EL (cell line): ENCODE measurements at regions not wholly inside any gene's neighbourhood (a gene's known extent, or its start where the extent isn't known, plus 50 kb on each side); places are given as distances from the start of the nearest gene placed in this dataset.

Experiments
- DNase-seq: peaks from one replicate; pipeline ENCODE4 v3.0.0-alpha.2; 2016

DNA sequence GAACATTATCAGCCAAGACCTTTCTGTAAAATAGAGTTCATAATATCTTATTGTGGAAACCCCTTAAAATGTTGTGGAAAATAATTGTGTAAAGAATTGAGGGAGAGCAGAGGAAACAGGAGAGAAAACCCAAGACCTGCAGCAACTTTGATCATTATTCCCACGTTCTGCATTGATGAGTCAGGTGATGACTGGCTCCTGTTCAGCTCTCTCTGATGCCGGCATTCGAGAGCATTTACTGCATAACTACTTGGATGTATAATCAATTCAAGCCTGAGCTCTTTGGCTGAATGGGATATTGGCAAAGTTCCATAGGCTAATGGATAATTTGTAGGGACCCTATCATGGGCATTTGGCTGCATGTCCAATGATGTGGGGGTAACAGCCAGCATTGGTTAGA, 176.3 kb upstream of the ARID2 start:
- DNase-seq = peak; percentile 36

DNA sequence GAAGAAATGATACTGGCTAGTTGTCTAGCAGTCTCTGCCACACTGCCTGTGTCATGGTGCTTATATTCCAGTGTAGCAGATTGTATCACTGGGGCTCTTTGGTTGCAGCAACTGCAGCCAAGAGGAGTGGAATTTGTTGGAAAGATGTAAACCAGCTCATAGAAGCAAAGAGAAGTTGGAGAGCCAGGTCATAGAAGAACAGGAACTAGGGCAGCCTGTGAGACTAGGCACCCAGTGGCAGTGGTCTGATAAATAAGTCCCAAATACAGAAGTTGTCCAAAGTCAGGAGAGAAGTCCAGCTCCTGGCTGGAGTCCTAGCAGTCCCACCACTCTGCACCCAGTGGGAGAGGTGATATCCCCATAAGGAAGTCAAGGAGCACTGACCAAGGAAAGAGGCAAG, 172.5 kb upstream of the ARID2 start:
- no peak for DNase-seq

DNA sequence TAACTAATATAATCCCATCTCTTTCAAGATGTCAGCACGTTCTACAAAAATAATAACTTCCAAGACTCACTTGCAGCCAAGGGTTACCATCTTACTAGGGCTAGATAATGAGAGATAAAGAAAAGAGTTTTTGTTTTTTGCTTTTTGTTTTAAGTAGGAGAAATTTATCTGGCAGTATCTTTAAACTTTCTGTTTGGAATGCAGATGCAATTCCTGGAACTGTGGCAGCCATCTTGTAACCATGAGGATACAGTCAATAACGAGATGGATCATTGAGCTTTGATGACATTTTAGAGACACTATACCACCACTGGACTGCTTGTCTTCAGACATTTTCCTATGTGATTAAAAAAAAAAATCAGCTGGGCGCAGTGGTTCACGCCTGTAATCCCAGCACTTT, 171.2 kb upstream of the ARID2 start:
- DNase-seq = no peak

DNA sequence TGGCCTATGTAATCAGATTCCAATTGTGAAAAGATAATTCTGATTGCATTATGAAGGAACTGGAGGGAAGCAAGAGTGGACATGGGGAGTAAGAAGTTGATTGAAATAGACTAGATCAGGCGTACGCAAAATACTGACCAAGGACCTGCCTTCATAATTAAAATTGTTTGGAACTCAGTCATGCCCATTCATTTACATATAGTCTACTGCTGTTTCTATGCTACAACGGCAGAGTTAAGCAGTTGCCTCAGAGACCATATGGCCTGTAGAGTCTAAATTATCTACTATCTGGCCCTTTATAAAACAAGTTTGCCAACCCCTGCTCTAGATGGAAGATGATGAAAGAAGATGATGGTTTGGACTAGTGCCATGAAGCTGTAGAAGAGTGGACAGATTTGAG, 170.0 kb upstream of the ARID2 start:
- no peak for DNase-seq

DNA sequence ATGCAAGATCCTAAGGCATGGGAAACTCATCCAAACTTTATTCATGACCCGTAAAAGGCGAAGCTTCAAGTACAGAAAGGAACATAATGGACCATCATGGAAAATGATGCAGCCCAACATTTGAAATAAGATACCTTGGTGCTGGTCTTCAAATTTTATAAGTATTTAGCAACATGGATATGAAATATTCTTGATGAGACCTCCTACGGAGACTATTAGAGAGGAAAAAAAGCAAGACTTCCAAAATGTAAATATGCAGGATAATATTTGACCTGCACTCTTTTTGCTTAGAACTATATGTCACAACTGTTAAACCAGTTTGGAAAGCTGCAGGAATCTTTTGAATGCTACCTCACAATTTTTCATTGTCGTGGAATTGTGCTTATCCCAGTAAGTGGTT, 168.8 kb upstream of the ARID2 start:
- no peak for DNase-seq

DNA sequence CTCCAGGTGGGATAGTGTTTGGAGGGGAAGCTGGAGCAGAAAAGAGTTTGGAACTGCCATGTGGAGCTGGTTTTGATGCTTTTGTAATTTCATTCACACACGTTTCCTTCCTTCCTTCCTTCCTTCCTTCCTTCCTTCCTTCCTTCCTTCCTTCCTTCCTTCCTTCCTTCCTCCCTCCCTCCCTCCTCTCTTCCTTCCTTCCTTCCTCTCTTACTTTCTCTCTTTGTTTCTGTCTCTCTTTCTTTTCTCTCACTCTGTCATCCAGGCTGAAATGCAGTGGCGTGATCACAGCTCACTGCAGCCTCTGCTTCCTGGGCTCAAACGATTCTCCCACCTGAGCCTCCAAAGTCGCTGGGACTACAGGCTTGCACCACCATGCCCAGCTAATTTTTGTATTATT, 168.0 kb upstream of the ARID2 start:
- no peak for DNase-seq

DNA sequence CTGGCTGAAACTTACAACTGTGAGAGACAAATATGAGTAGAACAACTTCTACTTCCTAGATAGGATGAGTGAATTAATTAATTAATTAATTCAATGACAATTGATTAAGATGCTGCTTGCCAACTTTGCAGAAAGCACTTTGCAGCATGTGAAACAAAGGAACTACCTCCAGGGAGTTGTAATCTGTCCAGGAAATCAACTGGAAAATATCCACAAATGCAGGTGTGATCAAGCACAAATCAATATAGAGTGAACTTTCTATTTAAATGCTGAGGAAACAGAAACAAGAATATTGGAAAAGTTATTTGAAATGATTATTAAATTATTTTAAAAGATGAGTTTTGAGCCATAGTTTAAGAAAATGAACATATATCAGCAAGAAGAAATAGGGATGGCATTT, 163.9 kb upstream of the ARID2 start:
- DNase-seq = no peak

DNA sequence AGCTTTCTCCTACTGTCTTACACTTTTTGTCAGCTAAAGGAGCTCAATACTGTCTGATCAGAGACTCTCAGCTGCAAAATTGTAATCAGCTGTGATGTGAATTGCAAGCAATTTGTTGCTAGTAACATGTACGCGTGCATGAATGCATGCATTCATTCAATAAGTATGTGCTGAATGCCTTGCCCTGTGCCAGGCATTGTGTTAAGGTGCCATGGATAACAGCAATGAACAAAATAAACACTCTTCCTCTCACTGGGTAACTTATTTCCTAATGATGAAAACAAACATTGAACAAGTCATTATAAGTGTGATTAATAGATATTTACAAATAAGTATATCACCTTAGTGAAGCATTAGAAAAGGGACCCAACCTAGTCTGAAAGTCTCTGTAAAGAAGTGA, 163.2 kb upstream of the ARID2 start:
- no peak for DNase-seq

DNA sequence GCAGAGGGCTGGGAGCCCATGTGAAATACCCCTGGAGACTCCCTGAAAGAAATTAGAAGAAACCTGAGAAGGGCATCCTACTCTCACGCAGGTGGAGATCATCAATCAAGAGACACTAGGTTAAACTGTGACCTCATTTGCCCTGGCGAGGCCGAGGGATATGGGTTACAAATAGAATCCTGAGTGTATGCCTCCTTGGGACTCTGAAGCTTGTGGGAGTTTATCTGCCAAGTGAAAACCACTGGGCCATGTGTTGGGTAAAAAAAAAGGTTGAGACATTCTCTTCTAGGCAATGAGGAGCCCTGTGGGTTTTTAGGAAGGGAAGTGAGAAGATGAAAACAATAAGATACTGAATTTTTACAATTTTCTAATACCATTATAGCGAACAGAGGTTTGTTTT, 160.7 kb upstream of the ARID2 start:
- DNase-seq = no peak

DNA sequence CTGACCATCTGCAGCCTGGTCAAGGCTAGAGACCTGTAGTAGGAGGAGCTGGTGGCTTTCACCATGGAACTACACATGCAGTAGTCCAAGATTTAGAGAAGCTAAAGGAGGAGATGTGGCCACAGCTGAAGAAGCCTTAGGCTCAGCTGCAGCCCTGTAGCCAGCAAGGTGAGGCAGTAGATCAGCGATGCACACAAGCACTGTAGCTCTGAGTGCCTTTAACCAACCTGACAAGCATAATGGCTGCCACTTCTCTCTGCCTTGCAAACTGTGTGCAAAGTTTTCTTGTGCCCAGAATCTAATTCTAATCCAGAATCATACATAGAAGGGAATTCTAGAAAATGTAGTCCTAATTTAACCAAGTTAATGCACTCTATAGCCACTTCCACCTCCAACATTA, 159.0 kb upstream of the ARID2 start:
- no peak for DNase-seq

DNA sequence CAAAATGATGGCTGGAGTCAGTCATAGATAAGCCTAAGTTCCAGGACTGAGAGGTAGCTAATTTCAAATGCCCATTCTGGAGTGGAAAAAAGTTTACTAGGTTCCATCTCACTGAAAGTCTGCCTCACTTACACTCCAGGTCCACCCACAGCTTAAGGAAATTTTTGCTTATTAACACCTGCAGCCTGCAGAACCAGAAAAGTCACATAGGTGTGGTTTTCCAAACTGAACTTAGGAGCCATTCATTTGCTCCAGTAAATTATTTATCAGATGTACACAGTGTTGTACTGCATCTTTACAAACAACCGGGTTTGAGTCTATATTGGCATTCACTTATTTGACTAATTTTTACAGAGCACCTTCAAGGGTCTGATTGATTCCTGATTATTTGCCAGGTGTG, 157.4 kb upstream of the ARID2 start:
- DNase-seq = no peak

DNA sequence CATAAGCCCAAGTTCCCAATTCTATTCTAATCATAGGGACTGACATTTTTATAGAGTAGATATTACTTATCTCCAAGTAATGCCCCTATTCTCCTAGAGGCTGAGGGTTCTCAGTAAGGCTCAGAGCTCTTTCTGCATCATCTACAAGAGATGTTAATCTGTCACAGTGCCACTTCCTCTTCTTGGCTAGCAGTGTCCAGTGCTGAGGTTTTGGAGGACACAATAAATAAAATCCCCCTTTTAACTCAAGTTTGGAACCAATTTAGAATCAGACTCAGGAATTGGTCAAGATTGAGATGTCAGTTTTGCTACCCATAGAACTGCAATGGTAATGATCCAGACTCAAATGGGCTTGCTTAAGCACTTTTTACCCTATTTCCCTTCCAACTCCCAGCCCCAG, 154.1 kb upstream of the ARID2 start:
- DNase-seq = no peak

DNA sequence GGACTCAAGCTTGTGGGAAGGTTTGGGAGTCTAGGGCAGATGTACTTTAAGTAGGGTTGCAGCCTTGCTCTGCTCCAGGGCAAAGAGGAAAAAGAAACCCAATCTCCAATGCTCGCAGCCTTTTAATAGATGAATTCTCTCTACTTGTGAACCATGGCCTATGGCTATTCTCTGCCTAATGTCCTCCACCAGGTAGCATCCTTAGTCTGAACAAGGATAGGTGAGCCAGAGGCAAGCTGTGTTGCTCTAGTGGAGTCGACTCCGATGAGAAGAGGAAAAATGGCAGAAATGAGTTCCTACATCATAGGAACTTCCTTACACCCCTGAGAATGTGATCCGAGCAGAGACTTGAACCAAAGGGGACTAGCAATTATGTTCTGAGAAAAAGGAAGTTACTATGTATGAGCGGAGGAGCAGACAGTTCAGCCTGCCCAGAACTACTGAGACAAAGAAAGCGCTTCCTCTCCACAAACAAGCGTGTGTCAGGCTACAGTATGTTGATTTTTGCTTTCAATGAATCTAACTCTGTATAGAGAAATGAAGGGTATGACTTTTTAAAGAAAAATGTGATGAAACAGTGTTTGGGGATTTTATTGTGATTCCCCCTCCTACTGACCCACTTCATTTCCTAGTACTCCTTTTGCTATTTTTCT, 153.6 kb upstream of the ARID2 start:
- no peak for DNase-seq

DNA sequence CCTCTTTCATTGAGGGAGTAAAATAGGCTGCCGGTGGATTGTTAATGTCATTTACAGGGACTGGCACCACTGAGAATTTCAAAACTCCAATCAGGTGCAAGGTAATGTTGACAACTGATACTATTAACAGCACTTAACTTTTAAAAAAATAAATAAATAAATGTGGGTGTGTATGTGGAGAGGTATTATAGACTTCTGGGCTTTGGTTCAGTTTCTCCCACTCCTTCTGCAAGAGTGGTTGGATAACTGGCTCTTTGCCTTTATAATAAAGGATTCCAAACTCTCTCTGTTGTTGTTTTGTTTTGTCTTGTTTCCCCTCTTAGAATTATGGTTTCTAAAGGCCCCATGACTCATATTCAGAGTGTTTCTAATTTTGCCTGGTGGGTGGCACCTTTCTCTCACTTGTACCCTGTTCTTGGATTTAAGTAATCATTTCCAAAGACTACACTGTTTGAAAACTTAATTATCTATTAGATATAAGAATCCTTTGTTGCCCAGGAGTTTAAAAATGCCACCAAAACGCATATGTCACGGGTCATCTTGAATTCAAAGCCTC, 151.6 kb upstream of the ARID2 start:
- DNase-seq = no peak

DNA sequence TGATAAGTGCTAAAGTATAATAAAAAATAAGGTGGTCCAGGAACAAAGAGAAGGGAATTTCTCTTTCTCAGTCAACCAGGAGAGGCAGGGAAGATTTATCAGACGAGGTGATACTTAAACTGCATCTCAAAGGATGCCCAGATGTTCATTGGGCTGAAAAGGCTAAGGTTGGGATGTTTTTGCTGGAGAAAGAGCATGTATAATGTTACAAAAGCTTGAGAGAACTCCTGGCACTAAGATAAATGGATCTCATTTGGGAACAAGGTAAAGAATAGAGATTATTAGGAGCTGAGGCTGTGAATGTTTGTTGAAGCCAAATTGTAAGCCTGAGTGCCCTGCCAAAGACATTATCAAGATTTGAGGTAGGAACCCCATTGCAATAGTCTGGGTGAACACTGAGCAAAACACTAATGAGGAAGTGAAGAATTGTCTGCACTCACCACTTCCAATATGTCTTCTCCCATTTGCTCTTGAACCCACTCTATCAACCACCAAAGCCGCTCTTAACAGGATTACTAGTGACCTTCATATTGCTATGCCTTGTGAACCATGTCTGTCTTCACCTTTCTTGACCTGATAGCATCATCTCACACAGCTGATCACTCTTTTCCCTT, 149.0 kb upstream of the ARID2 start:
- no peak for DNase-seq

DNA sequence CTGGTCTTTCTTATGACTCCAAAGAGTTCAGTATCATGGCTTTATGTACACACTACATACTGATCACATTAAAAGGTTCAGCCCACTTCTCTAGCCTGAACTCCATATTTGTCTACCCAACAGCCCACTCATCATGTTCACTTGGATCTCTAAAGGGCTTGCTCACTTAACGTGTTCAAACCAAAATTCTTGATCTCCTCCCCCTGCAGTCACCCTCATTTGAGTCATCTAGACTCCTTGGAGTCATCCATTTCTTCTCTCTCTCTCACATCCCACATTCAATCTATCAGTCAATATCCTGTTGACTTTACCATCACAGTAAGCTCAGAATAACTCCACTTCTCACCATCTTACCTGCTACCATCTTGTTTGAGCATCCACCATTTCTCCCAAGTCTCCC, 148.4 kb upstream of the ARID2 start:
- DNase-seq = no peak

DNA sequence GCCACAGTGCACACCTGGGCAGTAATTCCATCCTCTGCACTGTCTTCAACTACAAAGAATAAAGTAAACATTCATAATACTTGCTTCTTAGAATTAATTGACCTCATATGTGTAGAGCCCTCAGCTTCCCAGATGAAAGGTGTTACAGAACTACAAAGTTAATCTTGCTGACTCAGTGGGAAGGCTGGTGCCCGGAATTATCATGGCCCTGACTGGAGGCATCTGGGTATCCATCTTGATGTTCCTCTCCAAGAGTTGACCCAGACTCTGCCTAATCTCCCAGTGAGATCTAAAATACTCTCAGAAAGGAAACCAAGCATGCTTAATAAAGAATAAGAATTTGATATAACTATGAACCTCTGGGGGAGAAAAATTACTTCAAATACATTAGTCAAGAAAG, 147.0 kb upstream of the ARID2 start:
- no peak for DNase-seq

DNA sequence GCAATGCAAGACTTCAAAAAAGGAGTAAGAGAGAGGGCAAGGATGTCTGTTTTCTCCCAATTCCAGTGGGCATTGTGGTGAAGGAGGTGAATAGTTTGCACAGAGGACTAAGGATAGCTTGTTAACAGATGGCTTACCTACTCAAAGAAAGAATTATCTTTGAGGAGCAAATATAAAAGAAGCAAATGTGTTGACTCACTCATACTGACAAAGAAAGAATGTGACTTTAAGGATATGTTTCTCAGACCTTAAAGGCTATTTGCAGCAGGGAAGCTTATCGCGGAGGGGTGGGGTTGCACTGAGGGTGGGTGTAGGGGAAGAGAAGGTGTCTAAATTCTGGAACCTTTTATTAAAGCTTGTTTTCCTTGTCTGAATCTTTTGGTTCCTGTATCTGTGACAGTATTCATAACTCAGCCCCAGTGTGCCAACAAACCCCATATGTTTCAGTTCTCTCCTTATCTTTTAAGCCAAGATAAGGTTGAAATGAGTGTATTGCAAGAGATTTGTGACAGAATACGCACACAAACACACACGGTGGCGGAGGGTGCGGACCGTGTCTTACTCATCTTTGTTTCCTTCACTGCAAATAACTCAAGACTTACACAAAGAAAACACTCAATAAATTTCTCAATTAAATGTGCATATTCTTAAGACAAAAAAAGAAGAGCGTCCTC, 146.4 kb upstream of the ARID2 start:
- DNase-seq = no peak

DNA sequence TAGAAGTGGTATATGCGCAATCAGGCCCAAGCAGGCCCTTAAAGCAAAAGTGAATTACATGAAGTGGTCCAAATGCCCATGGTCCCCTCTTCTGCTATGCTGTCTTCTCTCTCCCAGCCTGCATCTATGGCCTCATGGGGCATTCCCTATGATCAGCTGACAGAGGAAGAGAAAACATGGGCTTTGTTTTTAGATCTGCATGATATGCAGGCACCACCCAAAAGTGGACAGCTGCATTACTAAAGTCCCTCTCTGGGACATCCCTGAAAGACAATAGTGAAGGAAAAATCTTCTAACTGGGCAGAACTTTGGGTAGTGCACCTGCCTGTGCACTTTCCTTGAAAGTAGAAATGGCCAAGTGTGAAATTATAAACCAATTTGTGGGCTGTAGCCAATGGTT, 145.2 kb upstream of the ARID2 start:
- no peak for DNase-seq

DNA sequence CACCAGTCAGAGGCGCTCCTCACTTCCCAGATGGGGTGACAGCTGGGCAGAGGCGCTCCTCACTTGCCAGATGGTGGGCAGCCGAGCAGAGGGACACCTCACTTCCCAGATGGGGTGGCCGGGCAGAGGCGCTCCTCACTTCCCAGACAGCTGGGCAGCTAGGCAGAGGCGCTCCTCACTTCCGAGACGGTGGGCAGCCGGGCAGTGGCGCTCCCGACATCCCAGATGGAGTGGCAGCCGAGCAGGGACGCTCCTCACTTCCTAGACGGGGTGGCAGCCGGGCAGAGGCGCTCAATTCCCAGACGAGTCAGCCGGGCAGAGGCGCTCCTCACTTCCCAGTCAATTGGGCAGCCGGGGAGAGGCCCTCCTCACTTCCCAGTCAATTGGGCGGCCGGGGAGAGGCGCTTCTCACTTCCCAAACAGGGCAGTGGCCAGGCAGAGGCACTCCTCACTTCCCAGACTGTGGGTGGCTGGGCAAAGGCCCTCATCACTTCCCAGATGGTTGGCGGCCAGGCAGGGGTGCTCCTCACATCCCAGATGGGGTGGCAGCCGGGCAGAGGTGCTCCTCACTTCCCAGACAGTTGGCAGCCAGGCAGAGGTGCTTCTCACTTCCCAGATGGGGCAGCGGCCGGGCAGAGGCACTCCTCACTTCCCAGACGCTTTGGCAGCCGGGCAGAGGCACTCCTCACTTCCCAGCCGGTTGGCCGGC, 143.8 kb upstream of the ARID2 start:
- DNase-seq = no peak

DNA sequence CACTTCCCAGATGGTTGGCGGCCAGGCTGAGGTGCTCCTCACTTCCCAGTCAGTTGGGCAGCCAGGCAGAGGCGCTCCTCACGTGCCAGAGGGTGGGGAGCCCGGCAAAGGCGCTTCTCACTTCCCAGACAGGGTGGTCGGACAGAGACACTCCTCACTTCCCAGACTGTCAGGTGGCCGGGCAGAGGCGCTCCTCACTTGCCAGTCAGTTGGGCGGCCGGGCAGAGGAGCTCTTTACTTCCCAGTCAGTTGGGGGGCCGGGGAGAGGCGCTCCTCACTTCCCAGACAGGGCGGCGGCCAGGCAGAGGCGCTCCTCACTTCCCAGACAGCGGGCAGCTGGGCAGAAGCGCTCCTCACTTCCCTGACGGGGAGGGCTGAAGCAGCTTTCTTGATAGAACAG, 143.0 kb upstream of the ARID2 start:
- DNase-seq = no peak

DNA sequence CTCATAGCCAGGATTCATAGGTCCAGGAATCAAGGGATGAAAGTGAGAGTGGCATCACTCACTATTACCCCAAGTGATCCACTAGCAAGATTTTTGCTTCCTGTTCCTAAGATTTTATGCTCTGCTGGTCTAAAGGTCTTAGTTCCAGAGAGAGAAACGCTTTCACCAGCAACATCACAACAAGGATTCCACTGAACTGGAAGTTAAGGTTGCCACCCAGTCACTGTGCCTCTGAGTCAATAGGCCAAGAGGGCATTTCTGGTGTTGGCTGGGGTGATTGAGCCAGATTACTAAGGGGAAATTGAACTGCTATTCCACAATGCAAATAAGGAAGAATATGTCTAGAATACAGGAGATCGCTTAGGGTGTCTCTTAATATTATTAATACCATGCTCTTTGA, 142.5 kb upstream of the ARID2 start:
- DNase-seq = no peak

DNA sequence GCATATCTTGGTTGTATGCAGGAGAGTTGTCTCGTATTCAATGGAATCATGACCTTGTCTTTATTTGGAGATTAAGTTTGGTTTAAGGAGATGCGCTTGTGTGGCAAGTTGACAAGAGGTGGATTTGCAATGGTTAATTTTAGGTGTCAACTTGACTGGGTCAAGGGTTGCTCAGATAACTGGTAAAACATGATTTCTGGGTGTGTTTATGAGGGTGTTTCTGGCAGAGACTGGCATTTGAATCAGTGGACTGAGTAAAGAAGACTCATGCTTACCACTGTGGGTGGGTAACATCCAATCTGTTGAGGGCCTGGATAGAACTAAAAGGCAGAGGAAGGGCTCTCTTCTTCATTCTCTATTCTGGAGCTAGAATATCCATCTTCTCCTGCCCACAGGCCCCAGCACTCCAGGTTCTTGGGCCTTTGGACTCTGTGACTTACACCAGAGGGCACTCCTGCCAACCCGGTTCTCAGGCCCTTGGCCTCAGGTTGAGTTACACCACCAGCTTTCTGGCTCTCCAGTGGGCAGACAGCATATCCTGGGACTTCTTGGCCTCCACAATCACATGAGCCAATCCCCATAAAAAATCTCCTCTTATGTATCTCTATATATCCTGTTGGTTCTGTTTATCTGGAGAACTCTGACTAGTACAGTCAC, 141.5 kb upstream of the ARID2 start:
- DNase-seq = no peak
